Naive thymus-derived CD4-positive, alpha-beta T cell (primary cell): ENCODE measurements at regions not wholly inside any gene's neighbourhood (a gene's known extent, or its start where the extent isn't known, plus 50 kb on each side); places are given as distances from the start of the nearest gene placed in this dataset.
"Not testable (repeated sequence)": the region's sequence is repeated elsewhere in the genome, so short reads cannot be mapped to it uniquely, and the experiment has no call there.

Experiments used
- ATAC-seq: fragments of 150-1000 bp; cut with Tn5 transposase; 2 replicates; pipeline ENCODE4 v1.10.0; 2021; ENCODE audit warnings: mild to moderate bottlenecking, moderate library complexity
- CTCF ChIA-PET: fragments of 350-600 bp; sonication (Branson Sonifier 250); formaldehyde crosslinking; loops from one replicate; lab custom pipeline; 2021; ENCODE audit warnings: antibody characterized with exemption; lab: Charles Lee
- POLR2A ChIA-PET: fragments of 350-600 bp; sonication (Branson Sonifier 250); formaldehyde crosslinking; loops from one replicate; lab custom pipeline; 2021; ENCODE audit warnings: antibody characterized with exemption, inconsistent platforms; lab: Charles Lee
- DNase-seq, 9 donors: peaks; one replicate each; pipeline versions ENCODE4 v3.0.0 to v3.0.0-alpha.2; 2020 to 2022; ENCODE audit warnings: mixed read lengths in 1 of 9
- H3K27ac ChIP-seq: one replicate; pipeline ENCODE4 v1.7.0; 2013; ENCODE audit warnings: mild to moderate bottlenecking, low read depth, low read length, moderate library complexity
- H3K27me3 ChIP-seq, 2 donors: one replicate each; pipeline ENCODE4 v1.7.0; 2013; ENCODE audit warnings: low read length in 2 of 2, mild to moderate bottlenecking in 2 of 2, moderate library complexity in 2 of 2; ENCODE audit not compliant: control insufficient read depth in 2 of 2, insufficient read depth in 2 of 2
- H3K36me3 ChIP-seq, 3 experiments: 1 replicate in 2 of 3; 2 replicates in 1 of 3; pipeline ENCODE4 v1.7.0; 2013; ENCODE audit warnings: low read length in 3 of 3, mild to moderate bottlenecking in 3 of 3, moderate library complexity in 1 of 3; ENCODE audit not compliant: insufficient read depth in 3 of 3, control insufficient read depth in 2 of 3
- H3K4me1 ChIP-seq, 2 donors: one replicate each; pipeline ENCODE4 v1.7.0; 2013; ENCODE audit warnings: low read length in 2 of 2, mild to moderate bottlenecking in 2 of 2, moderate library complexity in 1 of 2; ENCODE audit not compliant: control insufficient read depth in 2 of 2, insufficient read depth in 2 of 2
- H3K4me3 ChIP-seq: 2 replicates; pipeline ENCODE4 v1.7.0; 2013; ENCODE audit warnings: mild to moderate bottlenecking, low read length
- H3K9me3 ChIP-seq, 3 experiments: 1 replicate in 2 of 3; 2 replicates in 1 of 3; pipeline ENCODE4 v1.7.0; 2013; ENCODE audit warnings: low read length in 3 of 3; ENCODE audit not compliant: control insufficient read depth in 2 of 3
- H3K27ac Mint-ChIP-seq, 9 donors: one replicate each; pipeline ENCODE4 v1.8.0; 2020 to 2022; ENCODE audit warnings: mixed read lengths in 9 of 9, mild to moderate bottlenecking in 8 of 9, moderate library complexity in 5 of 9, inconsistent platforms in 2 of 9
- H3K27me3 Mint-ChIP-seq, 5 donors: one replicate each; pipeline ENCODE4 v1.8.0; 2021 to 2022; ENCODE audit warnings: mixed read lengths in 5 of 5, mild to moderate bottlenecking in 1 of 5
- H3K36me3 Mint-ChIP-seq, 5 donors: one replicate each; pipeline ENCODE4 v1.8.0; 2020 to 2022; ENCODE audit warnings: mixed read lengths in 5 of 5, mild to moderate bottlenecking in 3 of 5, inconsistent platforms in 1 of 5
- H3K4me1 Mint-ChIP-seq, 7 donors: one replicate each; pipeline ENCODE4 v1.8.0; 2020 to 2022; ENCODE audit warnings: mixed read lengths in 7 of 7, mild to moderate bottlenecking in 3 of 7, inconsistent platforms in 1 of 7
- H3K4me3 Mint-ChIP-seq, 10 donors: one replicate each; pipeline ENCODE4 v1.8.0; 2020 to 2022; ENCODE audit warnings: mild to moderate bottlenecking in 10 of 10, mixed read lengths in 10 of 10, moderate library complexity in 6 of 10, inconsistent platforms in 2 of 10
- H3K9me3 Mint-ChIP-seq, 11 donors: one replicate each; pipeline ENCODE4 v1.8.0; 2020 to 2022; ENCODE audit warnings: mixed read lengths in 11 of 11, mild to moderate bottlenecking in 4 of 11, inconsistent platforms in 1 of 11, moderate library complexity in 1 of 11
- intact Hi-C, 2 donors: fragments of 100-400 bp; cut with micrococcal nuclease; formaldehyde crosslinking; loops; one replicate each; pipeline ENCODE4 v1.15.1; 2023

GRCh38 chr13:90329641-90330040 is 1017.8 kb upstream of the MIR17HG start:
- peaks cover 0 to 11% (median 0%) of the 10 kb centered on the region in 11 donors for H3K9me3 Mint-ChIP-seq
- no peaks in the 10 kb centered on the region for H3K4me1 ChIP-seq
- no peaks in the 10 kb centered on the region for H3K36me3 Mint-ChIP-seq
- no peak overlapping the region for H3K4me3 Mint-ChIP-seq
- ChIA-PET POLR2A (no interaction called here), CTCF (no interaction called here)
- no peaks in the 10 kb centered on the region for H3K27me3 Mint-ChIP-seq
- H3K9me3 ChIP-seq = no peaks in the 10 kb centered on the region
- no peaks in the 10 kb centered on the region for H3K27me3 ChIP-seq
- no peak overlapping the region for H3K4me3 ChIP-seq
- H3K27ac Mint-ChIP-seq = no peak overlapping the region
- intact Hi-C loops = no loop called here
- DNase-seq (no peak), ATAC-seq (no peak)
- no peaks in the 10 kb centered on the region for H3K36me3 ChIP-seq
- no peak overlapping the region for H3K27ac ChIP-seq
- H3K4me1 Mint-ChIP-seq = no peaks in the 10 kb centered on the region

- Histone ChIP-seq H3K27me3 (no peaks in the 10 kb centered on the region), H3K36me3 (no peaks in the 10 kb centered on the region), H3K9me3 (no peaks in the 10 kb centered on the region), H3K4me3 (no peak overlapping the region), H3K4me1 (no peaks in the 10 kb centered on the region), H3K27ac (no peak overlapping the region)
- ATAC-seq (no peak), DNase-seq (no peak)
- no peak overlapping the region for H3K27ac Mint-ChIP-seq
- H3K27me3 Mint-ChIP-seq = no peaks in the 10 kb centered on the region
- intact Hi-C loops = no loop called here
- ChIA-PET POLR2A (no interaction called here), CTCF (no interaction called here)
- H3K9me3 Mint-ChIP-seq = peaks cover 0 to 11% (median 2%) of the 10 kb centered on the region in 11 donors
- H3K4me3 Mint-ChIP-seq = no peak overlapping the region
- no peaks in the 10 kb centered on the region for H3K4me1 Mint-ChIP-seq
- H3K36me3 Mint-ChIP-seq = no peaks in the 10 kb centered on the region
Observed at GRCh38 chr13:90331974-90332373, 1015.5 kb upstream of the MIR17HG start.

- Histone ChIP-seq H3K27me3 (no peaks in the 10 kb centered on the region), H3K4me3 (no peak overlapping the region), H3K4me1 (no peaks in the 10 kb centered on the region), H3K36me3 (no peaks in the 10 kb centered on the region), H3K9me3 (no peaks in the 10 kb centered on the region), H3K27ac (no peak overlapping the region)
- POLR2A ChIA-PET = no interaction called here
- H3K4me3 Mint-ChIP-seq = no peak overlapping the region
- intact Hi-C loops = no loop called here
- no peaks in the 10 kb centered on the region for H3K36me3 Mint-ChIP-seq
- H3K27me3 Mint-ChIP-seq = no peaks in the 10 kb centered on the region
- DNase-seq = no peak
- no peaks in the 10 kb centered on the region for H3K4me1 Mint-ChIP-seq
- CTCF ChIA-PET = no interaction called here
- H3K27ac Mint-ChIP-seq = no peak overlapping the region
- peaks cover 0 to 22% (median 3%) of the 10 kb centered on the region in 11 donors for H3K9me3 Mint-ChIP-seq
- no peak for ATAC-seq
Observed at GRCh38 chr13:90336507-90336906, 1011.0 kb upstream of the MIR17HG start.

- ATAC-seq, intact Hi-C loops: not testable (repeated sequence)
Observed at GRCh38 chr13:90341348-90341747, 1006.1 kb upstream of the MIR17HG start.

GRCh38 chr13:90348477-90349136 is 998.9 kb upstream of the MIR17HG start:
- H3K4me3 Mint-ChIP-seq, H3K27ac Mint-ChIP-seq, H3K27me3 ChIP-seq, H3K27ac ChIP-seq, POLR2A ChIA-PET, H3K36me3 ChIP-seq, H3K4me1 Mint-ChIP-seq, H3K36me3 Mint-ChIP-seq, H3K9me3 ChIP-seq, ATAC-seq, H3K4me1 ChIP-seq, H3K4me3 ChIP-seq, DNase-seq, H3K27me3 Mint-ChIP-seq, CTCF ChIA-PET, intact Hi-C loops: not testable (repeated sequence)
- H3K9me3 Mint-ChIP-seq = peaks cover 0 to 16% (median 8%) of the 10 kb centered on the region in 11 donors

More at GRCh38 chr13:90341348-90341747, 1006.1 kb upstream of the MIR17HG start:
- H3K27ac ChIP-seq, POLR2A ChIA-PET, H3K36me3 Mint-ChIP-seq, H3K4me3 ChIP-seq, H3K4me1 ChIP-seq, H3K36me3 ChIP-seq, H3K4me1 Mint-ChIP-seq, H3K27ac Mint-ChIP-seq, DNase-seq, CTCF ChIA-PET, H3K9me3 ChIP-seq, H3K4me3 Mint-ChIP-seq, H3K27me3 Mint-ChIP-seq, H3K27me3 ChIP-seq: not testable (repeated sequence)
- peaks cover 0 to 24% (median 7%) of the 10 kb centered on the region in 11 donors for H3K9me3 Mint-ChIP-seq

GRCh38 chr13:90352763-90353162 is 994.7 kb upstream of the MIR17HG start:
- Mint-ChIP-seq H3K9me3 (peaks cover 0 to 19% (median 10%) of the 10 kb centered on the region in 11 donors), H3K27ac (no peak overlapping the region), H3K27me3 (no peaks in the 10 kb centered on the region), H3K4me1 (no peaks in the 10 kb centered on the region), H3K4me3 (no peak overlapping the region), H3K36me3 (no peaks in the 10 kb centered on the region)
- H3K9me3 ChIP-seq = no peaks in the 10 kb centered on the region
- no peak for DNase-seq
- H3K36me3 ChIP-seq = no peaks in the 10 kb centered on the region
- no peak for ATAC-seq
- intact Hi-C loops = no loop called here
- POLR2A ChIA-PET = no interaction called here
- no peak overlapping the region for H3K27ac ChIP-seq
- no peak overlapping the region for H3K4me3 ChIP-seq
- H3K4me1 ChIP-seq = no peaks in the 10 kb centered on the region
- no peaks in the 10 kb centered on the region for H3K27me3 ChIP-seq
- CTCF ChIA-PET = no interaction called here

- no peaks in the 10 kb centered on the region for H3K4me1 ChIP-seq
- DNase-seq = no peak
- no peak overlapping the region for H3K4me3 ChIP-seq
- CTCF ChIA-PET = no interaction called here
- H3K9me3 ChIP-seq = no peaks in the 10 kb centered on the region
- Mint-ChIP-seq H3K4me1 (no peaks in the 10 kb centered on the region), H3K27me3 (no peaks in the 10 kb centered on the region), H3K4me3 (no peak overlapping the region), H3K9me3 (peaks cover 0 to 17% (median 7%) of the 10 kb centered on the region in 11 donors), H3K27ac (no peak overlapping the region), H3K36me3 (no peaks in the 10 kb centered on the region)
- intact Hi-C loops = no loop called here
- POLR2A ChIA-PET = no interaction called here
- H3K27me3 ChIP-seq = no peaks in the 10 kb centered on the region
- ATAC-seq = no peak
- no peaks in the 10 kb centered on the region for H3K36me3 ChIP-seq
- H3K27ac ChIP-seq = no peak overlapping the region
Observed at GRCh38 chr13:90355162-90355751, 992.2 kb upstream of the MIR17HG start.
